Smooth muscle cell (in vitro differentiated cells): ENCODE measurements at regions not wholly inside any gene's neighbourhood (a gene's known extent, or its start where the extent isn't known, plus 50 kb on each side); places are given as distances from the start of the nearest gene placed in this dataset.
A peak's percentile ranks its signal among the peaks of the same experiment; 100 is the strongest.

Experiments
- DNase-seq: peaks from one replicate; lab custom pipeline; 2025; ENCODE audit not compliant: unreplicated experiment; lab: John Stamatoyannopoulos, UW
- H2AFZ ChIP-seq: fragments of 200-600 bp; sonication (generic); 2 replicates; pipeline ENCODE4 v1.6.0; 2016; ENCODE audit warnings: antibody characterized with exemption, low read depth, mild to moderate bottlenecking
- H3F3A ChIP-seq: fragments of 200-600 bp; sonication (generic); 2 replicates; pipeline ENCODE4 v1.6.0; 2017; ENCODE audit warnings: antibody characterized with exemption, low read depth
- H3K27ac ChIP-seq: fragments of 200-600 bp; sonication (generic); 2 replicates; pipeline ENCODE4 v1.5.1; 2016; ENCODE audit warnings: low read depth, mild to moderate bottlenecking
- H3K27me3 ChIP-seq: fragments of 200-600 bp; sonication (generic); 2 replicates; pipeline ENCODE4 v1.6.1; 2016; ENCODE audit warnings: low read depth, mild to moderate bottlenecking
- H3K36me3 ChIP-seq: fragments of 200-600 bp; sonication (generic); 2 replicates; pipeline ENCODE4 v1.5.1; 2016; ENCODE audit warnings: low read depth
- H3K4me1 ChIP-seq: fragments of 200-600 bp; sonication (generic); 2 replicates; pipeline ENCODE4 v1.5.1; 2016; ENCODE audit warnings: low read depth
- H3K4me2 ChIP-seq: fragments of 200-600 bp; sonication (generic); 2 replicates; pipeline ENCODE4 v1.6.0; 2016; ENCODE audit warnings: mild to moderate bottlenecking
- H3K4me3 ChIP-seq: fragments of 200-600 bp; sonication (generic); 2 replicates; pipeline ENCODE4 v1.5.1; 2016; ENCODE audit warnings: mild to moderate bottlenecking
- H3K79me2 ChIP-seq: fragments of 200-600 bp; sonication (generic); 2 replicates; pipeline ENCODE4 v1.6.0; 2016; ENCODE audit warnings: low read depth, mild to moderate bottlenecking
- H3K9ac ChIP-seq: fragments of 200-600 bp; sonication (generic); 2 replicates; pipeline ENCODE4 v1.6.0; 2016; ENCODE audit warnings: low read depth
- H3K9me3 ChIP-seq: fragments of 200-600 bp; sonication (generic); replicated peaks from 2 replicates; pipeline ENCODE4 v1.5.1; 2016; ENCODE audit warnings: low read depth
- H4K20me1 ChIP-seq: fragments of 200-600 bp; sonication (generic); 2 replicates; pipeline ENCODE4 v1.6.0; 2016; ENCODE audit warnings: low read depth
- WGBS: methylation state at CpG from one replicate; pipeline ENCODE4 v1.1.7; 2016; ENCODE audit warnings: low lambda C conversion rate; 5-methylcytosine and 5-hydroxymethylcytosine counted together
- TF ChIP-seq, protein P1 (sequence below): fragments of 200-600 bp; sonication (generic); IDR thresholded peaks from 2 replicates; pipeline ENCODE4 v1.5.1; 2017; ENCODE audit warnings: borderline replicate concordance, mild to moderate bottlenecking, antibody characterized with exemption; ENCODE audit not compliant: insufficient read depth, poor library complexity, severe bottlenecking

DNA sequence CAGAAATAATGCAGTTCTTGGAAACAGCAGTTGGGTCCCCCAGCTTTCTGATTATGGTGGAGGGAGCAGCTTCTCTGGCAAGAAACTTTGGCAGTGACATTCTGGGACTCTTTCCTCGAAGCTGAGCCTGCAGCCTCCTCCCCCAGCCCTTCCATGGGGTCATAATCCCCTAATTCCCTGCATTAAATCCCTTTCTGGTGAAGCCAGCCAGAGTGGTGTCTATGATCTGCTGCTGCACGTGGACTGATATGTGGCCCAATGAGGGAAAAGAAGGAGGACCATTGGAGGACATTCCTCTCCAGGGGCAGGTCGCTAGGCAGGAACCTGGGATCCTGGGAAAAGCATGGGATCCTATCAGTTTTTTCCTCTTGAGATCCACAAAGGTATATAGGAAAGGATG, 470.5 kb downstream of the RPS24 start:
- Histone ChIP-seq H3K27me3 (no peaks in the 10 kb centered on the region), H3K4me2 (no peak overlapping the region), H2AFZ (no peak overlapping the region), H3K4me1 (peaks cover 22% of the 10 kb centered on the region), H3K4me3 (no peak overlapping the region), H3F3A (peaks cover 28% of the 10 kb centered on the region), H3K9me3 (no peaks in the 10 kb centered on the region), H3K9ac (no peak overlapping the region), H3K36me3 (no peaks in the 10 kb centered on the region), H4K20me1 (no peaks in the 10 kb centered on the region), H3K79me2 (no peaks in the 10 kb centered on the region), H3K27ac (no peak overlapping the region)
- TF ChIP-seq, protein P1, sequence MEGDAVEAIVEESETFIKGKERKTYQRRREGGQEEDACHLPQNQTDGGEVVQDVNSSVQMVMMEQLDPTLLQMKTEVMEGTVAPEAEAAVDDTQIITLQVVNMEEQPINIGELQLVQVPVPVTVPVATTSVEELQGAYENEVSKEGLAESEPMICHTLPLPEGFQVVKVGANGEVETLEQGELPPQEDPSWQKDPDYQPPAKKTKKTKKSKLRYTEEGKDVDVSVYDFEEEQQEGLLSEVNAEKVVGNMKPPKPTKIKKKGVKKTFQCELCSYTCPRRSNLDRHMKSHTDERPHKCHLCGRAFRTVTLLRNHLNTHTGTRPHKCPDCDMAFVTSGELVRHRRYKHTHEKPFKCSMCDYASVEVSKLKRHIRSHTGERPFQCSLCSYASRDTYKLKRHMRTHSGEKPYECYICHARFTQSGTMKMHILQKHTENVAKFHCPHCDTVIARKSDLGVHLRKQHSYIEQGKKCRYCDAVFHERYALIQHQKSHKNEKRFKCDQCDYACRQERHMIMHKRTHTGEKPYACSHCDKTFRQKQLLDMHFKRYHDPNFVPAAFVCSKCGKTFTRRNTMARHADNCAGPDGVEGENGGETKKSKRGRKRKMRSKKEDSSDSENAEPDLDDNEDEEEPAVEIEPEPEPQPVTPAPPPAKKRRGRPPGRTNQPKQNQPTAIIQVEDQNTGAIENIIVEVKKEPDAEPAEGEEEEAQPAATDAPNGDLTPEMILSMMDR, result no peak
- WGBS, result 43% methylated on average over 3 of the region's 3 CpGs
- no peak for DNase-seq

DNA sequence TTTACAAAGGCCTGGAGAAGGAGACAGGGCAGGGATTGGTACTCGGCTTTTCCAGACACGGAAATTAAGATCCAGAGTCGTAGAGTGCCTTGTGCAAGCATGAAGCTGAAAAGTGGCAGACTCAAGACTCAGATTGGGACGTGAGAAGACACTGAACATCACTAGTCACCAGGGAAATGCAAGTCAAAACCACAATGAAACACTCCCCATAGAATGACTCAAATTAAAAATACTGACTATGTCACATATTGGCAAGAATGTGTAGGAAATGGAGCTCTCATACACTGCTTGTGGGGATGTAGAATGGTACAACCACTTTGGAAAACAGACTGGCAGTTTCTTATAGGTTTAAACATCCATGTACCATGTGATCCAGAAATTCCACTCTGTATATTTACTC, 472.0 kb downstream of the RPS24 start:
- Histone ChIP-seq H3F3A (peaks cover 28% of the 10 kb centered on the region), H3K27ac (no peak overlapping the region), H2AFZ (no peak overlapping the region), H3K9me3 (no peaks in the 10 kb centered on the region), H3K4me3 (no peak overlapping the region), H4K20me1 (no peaks in the 10 kb centered on the region), H3K27me3 (no peaks in the 10 kb centered on the region), H3K79me2 (no peaks in the 10 kb centered on the region), H3K4me2 (no peak overlapping the region), H3K36me3 (no peaks in the 10 kb centered on the region), H3K4me1 (peaks cover 27% of the 10 kb centered on the region), H3K9ac (no peak overlapping the region)
- 75% methylated on average over 4 of the region's 4 CpGs for WGBS
- TF ChIP-seq, protein P1, result no peak
- no peak for DNase-seq

DNA sequence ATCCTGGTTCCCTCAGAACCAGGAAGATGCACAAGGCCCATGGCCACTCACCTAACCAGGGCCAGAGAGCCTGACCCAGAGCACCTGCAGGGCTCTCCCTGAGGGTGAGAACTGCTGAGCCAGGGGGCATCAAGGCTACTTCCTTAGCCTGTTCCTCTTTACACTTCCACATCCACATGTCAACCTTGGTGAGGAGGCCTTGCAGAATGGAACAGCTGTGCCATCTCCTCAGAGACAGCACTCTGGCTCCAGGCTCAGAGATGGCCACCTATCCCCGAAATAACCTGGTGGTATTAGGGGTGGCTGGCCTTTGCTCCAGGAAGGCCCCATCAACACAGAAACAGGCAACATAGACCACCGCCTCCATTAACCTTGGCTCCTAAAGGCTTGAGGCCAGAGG, 473.0 kb downstream of the RPS24 start:
- Histone ChIP-seq H3K36me3 (no peaks in the 10 kb centered on the region), H4K20me1 (no peaks in the 10 kb centered on the region), H3K9ac (no peak overlapping the region), H2AFZ (no peak overlapping the region), H3K27ac (no peak overlapping the region), H3K27me3 (no peaks in the 10 kb centered on the region), H3K4me3 (no peak overlapping the region), H3K9me3 (no peaks in the 10 kb centered on the region), H3K79me2 (no peaks in the 10 kb centered on the region), H3F3A (peaks cover 27% of the 10 kb centered on the region), H3K4me2 (no peak overlapping the region), H3K4me1 (peaks cover 28% of the 10 kb centered on the region)
- 97% methylated on average over 2 of the region's 2 CpGs for WGBS
- TF ChIP-seq, protein P1, result no peak
- DNase-seq, result no peak

DNA sequence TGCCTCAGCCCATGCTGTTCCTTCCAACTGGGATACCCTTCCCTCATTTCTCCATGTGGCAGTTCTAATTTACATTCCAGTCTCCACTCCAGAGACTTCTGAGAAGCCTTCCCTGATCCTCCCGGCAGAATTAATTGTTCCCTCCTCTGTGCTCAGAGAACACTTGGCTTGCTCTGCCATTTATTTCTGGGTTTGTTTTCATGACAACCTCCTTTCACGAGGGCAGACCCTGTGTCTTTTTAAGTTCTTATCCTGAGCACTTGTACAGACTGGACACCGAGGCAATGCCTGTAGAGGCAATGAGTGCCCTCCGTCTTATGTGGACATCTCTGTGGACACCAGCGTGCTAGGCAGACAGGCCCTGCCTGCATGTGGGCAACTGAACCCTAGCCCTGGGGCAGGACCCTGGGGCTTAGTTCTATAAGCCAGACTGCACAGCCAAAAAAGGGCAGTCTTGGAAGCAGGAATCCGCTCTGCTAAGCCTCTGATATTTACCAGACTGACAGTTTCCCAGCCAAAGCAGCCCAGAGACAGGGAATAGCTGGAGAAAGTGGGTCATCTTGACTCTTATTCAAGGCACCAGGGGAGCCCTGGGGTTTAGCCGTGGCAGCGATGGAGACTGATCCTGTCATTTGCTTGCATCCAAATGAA, 474.0 kb downstream of the RPS24 start:
- no peak overlapping the region for H3K4me3 ChIP-seq
- H4K20me1 ChIP-seq, result no peaks in the 10 kb centered on the region
- 9% methylated on average over 8 of the region's 8 CpGs for WGBS
- no peak for DNase-seq
- TF ChIP-seq, protein P1, result no peak
- H3K4me1 ChIP-seq, result peaks cover 20% of the 10 kb centered on the region
- H3K27ac ChIP-seq, result peak overlapping the region; percentile 38
- H3K79me2 ChIP-seq, result no peaks in the 10 kb centered on the region
- H3K9me3 ChIP-seq, result no peaks in the 10 kb centered on the region
- no peak overlapping the region for H3K9ac ChIP-seq
- no peak overlapping the region for H2AFZ ChIP-seq
- H3K4me2 ChIP-seq, result peak overlapping the region; percentile 33
- peaks cover 22% of the 10 kb centered on the region for H3F3A ChIP-seq
- no peaks in the 10 kb centered on the region for H3K27me3 ChIP-seq
- H3K36me3 ChIP-seq, result no peaks in the 10 kb centered on the region
